ENCODE measurements at regions not wholly inside any gene's neighbourhood (a gene's known extent, or its start where the extent isn't known, plus 50 kb on each side); places are given as distances from the start of the nearest gene placed in this dataset.

DNA sequence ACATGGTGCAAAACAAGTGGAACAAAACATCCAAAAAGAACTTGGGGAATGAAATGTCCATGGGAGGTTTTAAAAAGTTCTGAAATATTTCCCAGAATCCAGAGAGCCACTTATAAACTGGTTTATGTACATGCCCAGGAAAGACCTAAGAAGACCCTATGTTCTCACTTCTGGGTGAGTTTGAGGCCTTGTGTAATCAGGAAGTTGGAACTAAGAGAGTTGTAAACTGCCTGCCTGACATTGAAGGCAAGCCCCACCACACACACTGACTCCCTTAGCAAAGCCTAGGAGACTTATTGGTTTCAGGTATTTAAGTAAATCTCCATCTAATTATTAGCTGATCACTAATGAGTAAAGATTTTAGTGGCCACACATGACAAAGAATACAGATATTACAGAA is 142.5 kb downstream of the LRIG3 start:
- no peak for DNase-seq (ENCODE audit: low spot score)

DNA sequence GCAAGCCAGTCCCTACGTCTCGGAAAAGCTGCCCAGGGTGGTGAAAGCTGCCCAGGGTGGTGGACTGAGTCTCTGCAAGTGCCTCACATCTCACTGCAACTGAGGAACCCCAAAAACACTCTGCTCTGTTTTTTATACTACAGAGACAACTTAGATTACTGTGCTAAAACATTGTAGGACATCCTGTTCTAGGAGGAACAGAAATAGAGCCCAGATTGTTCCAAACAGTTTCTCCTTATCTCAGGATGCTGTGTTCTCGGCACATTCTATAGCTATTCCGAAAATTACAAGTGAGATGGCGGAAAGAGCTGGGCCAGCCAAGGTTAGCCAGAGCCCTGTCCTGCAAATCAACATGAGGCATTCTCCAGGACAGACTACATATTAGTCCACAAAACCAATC is 138.7 kb downstream of the LRIG3 start:
- DNase-seq (ENCODE audit: low spot score) = no peak

DNA sequence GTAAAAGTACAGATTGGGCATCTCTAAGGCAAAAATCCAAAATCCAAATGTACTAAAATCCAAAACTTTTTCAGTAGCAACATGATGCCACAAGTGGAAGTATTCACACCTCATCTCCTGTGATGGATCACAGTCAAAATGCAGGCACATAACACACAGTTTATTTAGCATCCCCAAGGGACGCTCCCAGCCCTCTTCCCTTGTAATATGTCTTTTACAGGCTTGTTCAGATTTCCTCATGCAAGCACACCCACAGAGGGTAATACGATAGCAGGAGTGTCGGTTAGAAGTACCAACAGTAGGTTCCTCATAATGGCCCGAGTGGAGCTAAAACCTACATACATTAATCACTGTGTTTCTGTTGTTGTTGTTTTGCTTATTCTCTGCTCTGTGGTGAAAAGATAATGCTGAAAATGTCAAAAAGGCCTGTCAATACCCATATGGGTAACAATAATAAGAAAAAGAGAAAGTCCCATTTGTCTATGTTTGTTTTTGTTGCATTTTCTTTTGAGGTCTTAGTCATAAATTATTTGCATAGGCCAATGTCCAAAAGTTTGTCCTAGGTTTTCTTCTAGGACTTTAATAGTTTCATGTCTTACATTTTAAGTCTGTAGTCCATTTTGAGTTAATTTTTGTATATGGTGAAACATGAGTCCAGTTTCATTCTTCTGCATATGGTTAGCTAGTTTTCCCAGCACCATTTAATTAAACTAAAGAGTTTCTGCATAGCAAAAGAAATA is 133.1 kb downstream of the LRIG3 start:
- no peak for DNase-seq (ENCODE audit: low spot score)

DNA sequence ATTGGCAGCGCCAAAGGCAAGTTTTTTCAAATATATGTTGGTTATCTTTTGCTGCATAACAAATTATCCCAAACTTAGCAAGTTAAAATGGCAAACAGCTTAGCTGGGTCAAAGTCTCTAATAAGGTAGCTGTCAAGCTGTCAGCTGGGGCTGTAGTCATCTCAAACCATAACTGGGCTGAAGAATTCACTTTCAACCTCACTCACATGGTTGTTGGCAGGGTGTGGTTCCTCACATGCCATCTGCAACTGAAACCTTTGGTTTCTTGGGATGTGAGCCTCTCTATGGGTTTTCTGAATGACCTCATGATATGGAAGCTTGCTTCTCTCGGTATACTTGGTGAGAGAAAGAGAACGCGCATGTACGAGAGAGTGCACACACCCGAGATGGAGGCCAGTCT is 125.4 kb downstream of the LRIG3 start:
- no peak for DNase-seq (ENCODE audit: low spot score)

DNA sequence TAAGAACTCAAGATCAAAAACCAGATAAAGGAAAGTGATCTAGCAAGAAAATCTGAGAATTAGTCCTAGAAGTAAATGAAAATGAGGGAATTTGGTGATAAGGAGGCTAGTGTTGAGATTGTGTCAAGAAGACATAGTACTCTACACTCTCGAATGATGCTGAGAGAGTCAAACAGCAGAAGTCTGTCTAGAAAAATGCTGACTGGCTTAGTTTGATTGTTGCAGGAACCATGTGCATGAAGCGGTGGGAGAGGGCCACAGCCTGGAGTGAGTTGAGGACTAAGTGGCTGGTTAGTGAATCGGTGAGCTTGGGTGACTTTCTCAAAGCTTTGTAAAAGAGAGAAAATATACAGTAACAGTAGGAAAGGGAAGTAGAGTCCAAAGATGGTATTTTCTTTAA is 124.5 kb downstream of the LRIG3 start:
- no peak for DNase-seq (ENCODE audit: low spot score)

DNA sequence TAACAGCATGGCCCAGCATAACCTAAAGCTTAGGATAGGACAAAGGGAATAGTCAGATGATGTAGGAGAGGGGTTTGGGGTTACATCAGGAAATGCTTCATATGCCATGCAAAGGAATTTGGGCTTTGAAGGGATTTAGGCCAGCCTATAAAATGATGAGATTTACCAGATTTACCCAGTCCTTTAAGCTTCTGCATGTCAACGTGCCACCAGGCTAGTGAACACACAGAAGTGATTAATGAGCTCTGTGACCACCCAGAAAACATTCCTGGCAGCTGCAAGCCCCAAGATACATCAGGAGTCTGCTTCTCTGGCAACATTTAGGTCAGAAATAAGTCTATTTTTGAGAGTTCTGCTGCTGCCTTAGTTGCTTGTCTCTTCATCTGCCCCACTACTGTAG is 118.3 kb downstream of the LRIG3 start:
- DNase-seq (ENCODE audit: low spot score) = no peak

DNA sequence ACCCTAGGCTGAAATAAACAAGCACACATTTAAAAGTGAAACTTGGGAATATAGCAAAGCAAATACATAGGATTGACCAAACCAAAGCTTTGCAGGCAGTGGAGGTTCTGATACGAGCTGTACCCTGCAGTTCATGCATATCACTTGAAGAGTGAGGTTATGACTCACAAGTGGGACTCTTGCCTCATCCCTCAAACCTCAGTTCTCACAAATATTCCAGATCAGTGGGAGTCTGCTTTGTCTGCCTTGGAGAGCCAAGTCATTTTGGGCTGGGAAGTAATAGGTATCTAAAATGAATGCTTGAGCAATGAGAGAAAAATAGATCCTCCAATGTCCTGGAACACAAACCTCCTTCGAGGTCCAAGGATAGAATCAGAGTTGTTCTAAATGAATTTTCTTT is 116.4 kb downstream of the LRIG3 start:
- no peak for DNase-seq (ENCODE audit: low spot score)

DNA sequence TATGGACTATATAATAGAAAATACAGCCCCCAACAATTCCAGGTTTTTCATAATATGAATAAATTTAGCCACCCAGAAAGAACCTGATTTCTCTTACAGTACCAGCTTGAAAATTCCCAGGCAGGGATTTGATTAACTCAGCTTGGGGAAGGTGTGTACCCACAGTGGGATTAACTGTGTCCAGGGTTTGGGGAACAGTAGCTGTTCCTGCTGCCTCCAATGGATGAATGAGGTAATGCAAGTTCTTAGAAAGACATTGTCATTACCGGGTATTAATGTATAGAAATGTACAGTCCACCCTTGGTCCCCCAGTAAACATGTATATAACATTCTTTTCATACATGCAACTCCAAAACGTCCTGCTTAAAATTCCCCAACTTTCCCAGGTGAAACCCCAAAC is 115.6 kb downstream of the LRIG3 start:
- no peak for DNase-seq (ENCODE audit: low spot score)

DNA sequence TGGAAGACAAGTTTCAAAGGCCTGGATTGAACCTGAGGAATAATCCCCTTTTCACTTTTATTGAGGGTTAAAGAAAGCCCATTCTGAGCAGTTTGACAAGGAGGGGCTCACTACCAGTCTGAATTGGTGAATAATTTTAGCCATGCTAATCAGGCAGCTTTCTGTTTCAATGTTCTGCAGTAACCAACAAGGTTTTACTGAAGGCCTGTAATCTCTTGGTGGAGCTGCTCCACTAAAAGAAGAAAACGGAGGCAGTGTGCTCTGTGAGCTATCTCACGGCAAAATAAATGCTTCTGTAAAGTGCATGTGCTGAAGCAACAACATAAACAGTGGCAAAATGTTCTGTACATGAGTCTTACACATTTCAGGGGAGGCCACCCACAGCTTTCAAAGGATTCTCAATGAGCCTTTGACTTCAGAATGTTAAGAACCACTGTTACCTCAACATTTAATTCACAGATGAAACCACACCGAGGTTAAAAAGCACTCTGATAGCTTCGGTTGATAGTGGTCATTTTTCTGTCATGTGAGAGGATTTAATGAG is 111.2 kb downstream of the LRIG3 start:
- no peak for DNase-seq (ENCODE audit: low spot score)

DNA sequence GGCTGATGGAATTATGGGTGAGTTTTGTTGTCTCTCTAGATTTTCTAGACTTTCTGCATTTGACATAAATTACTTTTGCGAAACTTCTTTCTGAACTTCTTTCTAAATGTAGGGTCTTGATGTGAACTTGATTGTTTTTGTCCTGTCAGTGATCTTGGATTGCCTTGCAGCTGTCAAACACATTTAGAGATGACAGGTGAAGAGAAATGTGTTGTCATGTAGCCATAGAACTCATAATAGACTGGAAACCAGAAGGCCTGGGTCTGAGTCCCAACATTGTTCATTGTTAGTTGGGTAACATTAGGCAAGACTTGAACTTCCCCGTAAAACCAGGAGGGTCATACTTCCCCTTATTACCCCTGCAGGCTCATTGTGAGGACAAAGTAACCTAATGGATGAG is 109.0 kb downstream of the LRIG3 start:
- no peak for DNase-seq (ENCODE audit: low spot score)

DNA sequence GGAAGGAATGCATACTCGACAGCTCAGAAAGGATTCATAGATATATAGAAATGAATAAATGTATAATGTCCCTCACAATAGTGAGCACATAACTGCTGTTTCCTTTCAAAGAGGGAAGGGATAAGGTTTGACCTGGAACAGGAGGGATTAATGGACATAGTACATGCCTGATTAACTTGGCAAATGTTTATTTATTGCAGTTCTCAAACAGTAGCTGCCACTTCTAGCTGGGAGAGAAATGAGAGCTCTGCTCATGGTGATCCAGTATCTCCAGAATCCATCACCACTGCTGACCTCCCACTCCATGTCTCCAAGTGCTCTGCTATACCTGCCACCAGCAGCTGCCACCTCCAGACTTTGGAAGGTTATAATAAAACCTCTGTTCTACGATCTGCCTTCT is 108.1 kb downstream of the LRIG3 start:
- DNase-seq (ENCODE audit: low spot score) = no peak

DNA sequence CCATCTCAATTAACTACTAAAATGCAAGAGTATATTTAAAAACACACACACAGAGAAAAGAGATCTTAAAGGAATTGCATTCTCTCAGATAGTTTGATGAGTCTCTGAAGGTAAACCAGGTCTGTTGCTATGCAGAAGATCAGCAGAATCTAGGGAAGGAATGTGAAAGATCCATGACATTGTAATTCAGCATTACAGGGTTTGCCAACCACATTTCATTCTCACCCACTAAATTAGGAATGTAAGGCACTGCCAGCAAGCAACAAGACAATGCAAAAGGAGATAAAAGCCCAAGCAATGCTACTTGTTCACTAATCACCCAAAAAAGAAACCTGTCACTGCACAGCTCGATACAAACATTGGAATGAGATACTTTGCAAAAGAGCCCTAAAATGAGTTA is 106.3 kb downstream of the LRIG3 start:
- DNase-seq (ENCODE audit: low spot score) = no peak

DNA sequence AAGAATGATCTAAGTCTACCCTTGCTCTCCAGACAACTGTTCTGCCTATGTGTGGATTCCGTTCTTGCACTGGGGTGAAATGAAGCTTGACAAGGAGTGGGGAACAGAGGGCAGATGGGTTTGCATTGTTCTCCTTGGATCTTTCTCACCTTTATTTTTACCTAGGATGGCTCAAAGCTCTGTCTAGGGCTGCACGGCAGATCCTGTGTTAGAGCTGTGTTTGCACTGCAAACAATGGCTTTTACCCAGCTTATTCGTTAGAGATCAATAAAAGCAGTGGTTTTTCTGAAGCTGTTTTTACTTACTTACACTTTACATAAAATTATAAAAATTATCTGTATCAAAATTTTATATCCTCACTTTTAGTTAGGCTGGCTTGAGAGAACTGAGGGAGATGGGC is 105.1 kb downstream of the LRIG3 start:
- DNase-seq (ENCODE audit: low spot score) = no peak

DNA sequence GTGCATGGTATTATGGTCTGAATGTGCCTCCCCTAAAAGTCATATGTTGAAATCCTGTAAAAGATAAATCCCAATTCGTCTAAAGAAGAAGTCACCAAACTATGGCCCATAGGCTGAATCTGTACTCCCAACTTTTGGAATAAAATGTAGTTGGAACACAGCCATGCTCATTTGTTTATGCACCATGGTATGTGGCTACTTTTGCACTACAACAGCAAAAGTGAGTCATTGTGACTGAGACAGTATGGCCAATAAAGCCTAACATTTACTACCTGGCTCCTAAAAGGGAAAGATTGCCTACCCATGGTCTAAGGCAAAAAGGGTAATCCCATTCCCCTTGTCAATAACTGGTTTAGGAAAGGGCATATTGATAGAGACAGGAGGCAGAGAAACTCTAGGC is 101.8 kb downstream of the LRIG3 start:
- no peak for DNase-seq (ENCODE audit: low spot score)

DNA sequence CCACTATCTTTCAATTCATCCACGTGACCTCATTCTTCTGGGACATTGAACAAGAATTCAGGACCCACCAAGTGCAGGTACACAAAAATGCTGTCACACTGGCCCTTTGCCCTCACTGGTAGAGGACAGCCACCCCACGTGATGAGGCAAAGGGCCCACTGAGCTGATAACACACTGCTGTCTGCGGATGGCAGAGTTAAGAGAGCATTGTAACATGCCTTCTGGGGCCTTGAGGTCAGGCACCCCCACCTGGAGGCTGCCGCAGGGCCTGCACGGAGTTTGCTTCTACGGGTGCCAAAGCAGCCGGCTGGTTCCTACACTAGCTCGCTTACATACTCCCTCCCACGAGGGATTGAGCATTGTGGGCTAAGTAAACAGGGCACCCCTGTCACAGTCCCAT is 101.0 kb downstream of the LRIG3 start:
- DNase-seq (ENCODE audit: low spot score) = no peak

DNA sequence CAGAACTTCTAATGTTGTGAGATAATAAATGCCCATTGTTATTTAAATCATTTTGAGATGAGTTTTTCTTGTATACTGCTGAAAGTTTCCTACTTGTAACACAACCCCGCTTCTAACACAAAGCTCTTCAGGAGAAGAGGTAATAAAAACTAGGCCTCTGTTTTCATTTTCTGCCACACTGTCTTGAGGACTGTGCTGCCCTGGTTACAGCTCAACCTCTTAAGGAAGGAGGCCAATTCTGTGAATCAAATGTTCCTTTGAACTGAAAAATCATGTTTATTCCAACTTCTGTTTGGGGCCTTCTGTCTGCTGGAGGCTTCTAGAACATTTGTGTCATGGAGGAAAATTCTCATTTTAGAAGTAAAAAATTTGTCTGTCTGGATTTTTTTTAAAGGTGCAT is 100.3 kb downstream of the LRIG3 start:
- DNase-seq (ENCODE audit: low spot score) = no peak
